GOT3 (cell line): ENCODE measurements at regions not wholly inside any gene's neighbourhood (a gene's known extent, or its start where the extent isn't known, plus 50 kb on each side); places are given as distances from the start of the nearest gene placed in this dataset.

Source experiments
- DNase-seq: peaks from one replicate; lab custom pipeline; 2025; ENCODE audit warnings: mixed read lengths; lab: John Stamatoyannopoulos, UW

GRCh38 chr10:29962166-29962850 lies 97.1 kb downstream of the JCAD start:
- no peak for DNase-seq

- DNase-seq, result no peak
Observed at GRCh38 chr10:29961351-29961750, 98.0 kb downstream of the JCAD start.

- no peak for DNase-seq
Observed at GRCh38 chr10:29960261-29960660, 99.1 kb downstream of the JCAD start.

GRCh38 chr10:29959586-29959985 lies 99.8 kb downstream of the JCAD start:
- DNase-seq, result no peak

- no peak for DNase-seq
Observed at GRCh38 chr10:29958440-29958839, 100.9 kb downstream of the JCAD start.

- no peak for DNase-seq
Observed at GRCh38 chr10:29957907-29958331, 101.5 kb downstream of the JCAD start.

GRCh38 chr10:29957236-29957635 lies 102.2 kb downstream of the JCAD start:
- DNase-seq, result no peak

GRCh38 chr10:29956335-29956924 lies 103.0 kb downstream of the JCAD start:
- DNase-seq, result no peak

GRCh38 chr10:29955329-29955935 lies 104.0 kb downstream of the JCAD start:
- DNase-seq, result no peak

GRCh38 chr10:29951441-29951931 lies 107.9 kb downstream of the JCAD start:
- no peak for DNase-seq

- no peak for DNase-seq
Observed at GRCh38 chr10:29950391-29950790, 109.0 kb downstream of the JCAD start.

- DNase-seq, result no peak
Observed at GRCh38 chr10:29949411-29950011, 109.9 kb downstream of the JCAD start.

GRCh38 chr10:29948881-29949355 lies 110.5 kb downstream of the JCAD start:
- no peak for DNase-seq

- no peak for DNase-seq
Observed at GRCh38 chr10:29947701-29948060, 111.7 kb downstream of the JCAD start.

GRCh38 chr10:29946953-29947700 lies 112.3 kb downstream of the JCAD start:
- no peak for DNase-seq

- no peak for DNase-seq
Observed at GRCh38 chr10:29946614-29946952, 112.8 kb downstream of the JCAD start.

GRCh38 chr10:29941476-29941875 lies 117.9 kb downstream of the JCAD start:
- no peak for DNase-seq

GRCh38 chr10:29932991-29933390 lies 126.4 kb downstream of the JCAD start:
- no peak for DNase-seq

- DNase-seq, result no peak
Observed at GRCh38 chr10:29931833-29932232, 127.6 kb downstream of the JCAD start.

- no peak for DNase-seq
Observed at GRCh38 chr10:29929006-29929405, 130.4 kb downstream of the JCAD start.

- no peak for DNase-seq
Observed at GRCh38 chr10:29926693-29927048, 132.7 kb downstream of the JCAD start.
